ENCODE measurements at regions not wholly inside any gene's neighbourhood (a gene's known extent, or its start where the extent isn't known, plus 50 kb on each side); places are given as distances from the start of the nearest gene placed in this dataset.

DNA sequence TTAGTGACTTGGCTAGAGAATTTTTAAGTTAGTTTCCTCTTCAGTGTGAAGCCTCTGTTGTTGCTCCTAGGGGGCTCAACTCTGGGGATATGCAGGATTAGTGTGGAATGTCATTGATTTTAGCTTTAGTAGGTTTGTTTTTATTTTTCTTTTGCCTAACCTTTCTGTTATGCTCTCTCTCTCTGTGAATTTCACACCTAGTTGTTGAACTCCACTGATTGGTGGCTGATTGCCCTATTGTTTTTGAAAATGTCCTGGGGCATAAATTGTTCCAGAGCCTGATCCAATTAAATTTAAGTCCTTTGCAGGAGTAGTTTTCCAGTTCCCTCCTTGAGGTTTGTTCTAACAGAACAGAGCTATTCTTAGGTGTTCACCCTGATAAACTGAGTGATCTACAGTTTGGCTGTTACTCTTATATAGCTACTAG is 393.3 kb upstream of the CTSO start:
- Mint-ChIP-seq H3K27me3 (no peaks in the 10 kb centered on the region), H3K4me3 (no peak overlapping the region), H3K4me1 (no peaks in the 10 kb centered on the region), H3K9me3 (ENCODE audit: insufficient read depth) (no peaks in the 10 kb centered on the region), H3K27ac (no peak overlapping the region)
- Histone ChIP-seq H3K36me3 (replicated peaks in 1 of 2; ENCODE audit: control extremely low read depth in 1 of 2, control insufficient read depth in 1 of 2, extremely low read depth in 1 of 2, insufficient read depth in 2 of 2, low read length in 1 of 2) (no peaks in the 10 kb centered on the region), H3K4me2 (replicated peaks; ENCODE audit: low read depth, low read length, poor library complexity, severe bottlenecking) (no peak overlapping the region), H3K9ac (ENCODE audit: low read length) (no peak overlapping the region), H3K79me2 (ENCODE audit: control insufficient read depth, insufficient read depth, low read length) (no peaks in the 10 kb centered on the region), H3K27ac (ENCODE audit: low read length in 2 of 2) (no peak overlapping the region), H2AFZ (ENCODE audit: insufficient read depth, low read depth, low read length, poor library complexity, severe bottlenecking) (no peak overlapping the region), H4K20me1 (ENCODE audit: control insufficient read depth, insufficient read depth, low read length, poor library complexity, severe bottlenecking) (no peaks in the 10 kb centered on the region), H3K27me3 (replicated peaks in 1 of 4; ENCODE audit: control extremely low read depth in 1 of 4, control insufficient read depth in 3 of 4, insufficient read depth in 4 of 4, low read length in 3 of 4) (no peaks in the 10 kb centered on the region), H3K9me3 (ENCODE audit: control extremely low read depth in 1 of 3, control insufficient read depth in 2 of 3, insufficient read depth in 1 of 3, low read length in 2 of 3) (no peaks in the 10 kb centered on the region), H3K4me3 (ENCODE audit: control extremely low read depth in 1 of 5, extremely low read depth in 1 of 5, insufficient read depth in 1 of 5, low read depth in 2 of 5, low read length in 4 of 5) (no peak overlapping the region), H3K4me1 (ENCODE audit: control insufficient read depth in 2 of 2, insufficient read depth in 2 of 2, low read length in 2 of 2) (no peaks in the 10 kb centered on the region)
- intact Hi-C loops (cut with micrococcal nuclease) = no loop called here
- TF ChIP-seq EZH2 (IDR thresholded peaks at IDR 0.05; ENCODE audit: borderline replicate concordance, insufficient read depth, low read depth, low read length, poor library complexity, severe bottlenecking) = no peak
- TF ChIP-seq, protein P1, sequence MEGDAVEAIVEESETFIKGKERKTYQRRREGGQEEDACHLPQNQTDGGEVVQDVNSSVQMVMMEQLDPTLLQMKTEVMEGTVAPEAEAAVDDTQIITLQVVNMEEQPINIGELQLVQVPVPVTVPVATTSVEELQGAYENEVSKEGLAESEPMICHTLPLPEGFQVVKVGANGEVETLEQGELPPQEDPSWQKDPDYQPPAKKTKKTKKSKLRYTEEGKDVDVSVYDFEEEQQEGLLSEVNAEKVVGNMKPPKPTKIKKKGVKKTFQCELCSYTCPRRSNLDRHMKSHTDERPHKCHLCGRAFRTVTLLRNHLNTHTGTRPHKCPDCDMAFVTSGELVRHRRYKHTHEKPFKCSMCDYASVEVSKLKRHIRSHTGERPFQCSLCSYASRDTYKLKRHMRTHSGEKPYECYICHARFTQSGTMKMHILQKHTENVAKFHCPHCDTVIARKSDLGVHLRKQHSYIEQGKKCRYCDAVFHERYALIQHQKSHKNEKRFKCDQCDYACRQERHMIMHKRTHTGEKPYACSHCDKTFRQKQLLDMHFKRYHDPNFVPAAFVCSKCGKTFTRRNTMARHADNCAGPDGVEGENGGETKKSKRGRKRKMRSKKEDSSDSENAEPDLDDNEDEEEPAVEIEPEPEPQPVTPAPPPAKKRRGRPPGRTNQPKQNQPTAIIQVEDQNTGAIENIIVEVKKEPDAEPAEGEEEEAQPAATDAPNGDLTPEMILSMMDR (IDR thresholded peaks at IDR 0.05) = no peak
- CTCF ChIA-PET = no interaction called here
- DNase-seq (no peak), ATAC-seq (ENCODE audit: low read depth) (no peak)
- POLR2A ChIA-PET = no interaction called here

GRCh38 chr4:156344397-156344796 is 390.7 kb upstream of the CTSO start:
- Histone ChIP-seq H3K9me3 (ENCODE audit: control extremely low read depth in 1 of 3, control insufficient read depth in 2 of 3, insufficient read depth in 1 of 3, low read length in 2 of 3) (no peaks in the 10 kb centered on the region), H3K4me1 (ENCODE audit: control insufficient read depth in 2 of 2, insufficient read depth in 2 of 2, low read length in 2 of 2) (no peaks in the 10 kb centered on the region), H2AFZ (ENCODE audit: insufficient read depth, low read depth, low read length, poor library complexity, severe bottlenecking) (no peak overlapping the region), H3K4me2 (replicated peaks; ENCODE audit: low read depth, low read length, poor library complexity, severe bottlenecking) (no peak overlapping the region), H3K9ac (ENCODE audit: low read length) (no peak overlapping the region), H4K20me1 (ENCODE audit: control insufficient read depth, insufficient read depth, low read length, poor library complexity, severe bottlenecking) (no peaks in the 10 kb centered on the region), H3K79me2 (ENCODE audit: control insufficient read depth, insufficient read depth, low read length) (no peaks in the 10 kb centered on the region), H3K27ac (ENCODE audit: low read length in 2 of 2) (no peak overlapping the region), H3K4me3 (ENCODE audit: control extremely low read depth in 1 of 5, extremely low read depth in 1 of 5, insufficient read depth in 1 of 5, low read depth in 2 of 5, low read length in 4 of 5) (no peak overlapping the region), H3K27me3 (replicated peaks in 1 of 4; ENCODE audit: control extremely low read depth in 1 of 4, control insufficient read depth in 3 of 4, insufficient read depth in 4 of 4, low read length in 3 of 4) (no peaks in the 10 kb centered on the region), H3K36me3 (replicated peaks in 1 of 2; ENCODE audit: control extremely low read depth in 1 of 2, control insufficient read depth in 1 of 2, extremely low read depth in 1 of 2, insufficient read depth in 2 of 2, low read length in 1 of 2) (no peaks in the 10 kb centered on the region)
- H3K4me1 Mint-ChIP-seq = no peaks in the 10 kb centered on the region
- H3K4me3 Mint-ChIP-seq = no peak overlapping the region
- DNase-seq (no peak), ATAC-seq (ENCODE audit: low read depth) (no peak)
- intact Hi-C loops (cut with micrococcal nuclease) = no loop called here
- H3K9me3 Mint-ChIP-seq (ENCODE audit: insufficient read depth) = no peaks in the 10 kb centered on the region
- ChIA-PET POLR2A (no interaction called here), CTCF (no interaction called here)
- TF ChIP-seq EZH2 (IDR thresholded peaks at IDR 0.05; ENCODE audit: borderline replicate concordance, insufficient read depth, low read depth, low read length, poor library complexity, severe bottlenecking) = no peak
- TF ChIP-seq, protein P1 (IDR thresholded peaks at IDR 0.05) = no peak
- no peaks in the 10 kb centered on the region for H3K27me3 Mint-ChIP-seq
- 33% methylated on average over 1 of the region's 1 CpG for WGBS (ENCODE audit: insufficient coverage)
- no peak overlapping the region for H3K27ac Mint-ChIP-seq

All from B cell (primary cell).